HG03196 (cell line): ENCODE measurements at regions not wholly inside any gene's neighbourhood (a gene's known extent, or its start where the extent isn't known, plus 50 kb on each side); places are given as distances from the start of the nearest gene placed in this dataset.
"Not testable (repeated sequence)": the region's sequence is repeated elsewhere in the genome, so short reads cannot be mapped to it uniquely, and the experiment has no call there.

ENCODE experiments used
- ATAC-seq: cut with Tn5 transposase; IDR thresholded peaks from one replicate; pipeline ENCODE4 v1.9.1; 2021; ENCODE audit not compliant: unreplicated experiment

DNA sequence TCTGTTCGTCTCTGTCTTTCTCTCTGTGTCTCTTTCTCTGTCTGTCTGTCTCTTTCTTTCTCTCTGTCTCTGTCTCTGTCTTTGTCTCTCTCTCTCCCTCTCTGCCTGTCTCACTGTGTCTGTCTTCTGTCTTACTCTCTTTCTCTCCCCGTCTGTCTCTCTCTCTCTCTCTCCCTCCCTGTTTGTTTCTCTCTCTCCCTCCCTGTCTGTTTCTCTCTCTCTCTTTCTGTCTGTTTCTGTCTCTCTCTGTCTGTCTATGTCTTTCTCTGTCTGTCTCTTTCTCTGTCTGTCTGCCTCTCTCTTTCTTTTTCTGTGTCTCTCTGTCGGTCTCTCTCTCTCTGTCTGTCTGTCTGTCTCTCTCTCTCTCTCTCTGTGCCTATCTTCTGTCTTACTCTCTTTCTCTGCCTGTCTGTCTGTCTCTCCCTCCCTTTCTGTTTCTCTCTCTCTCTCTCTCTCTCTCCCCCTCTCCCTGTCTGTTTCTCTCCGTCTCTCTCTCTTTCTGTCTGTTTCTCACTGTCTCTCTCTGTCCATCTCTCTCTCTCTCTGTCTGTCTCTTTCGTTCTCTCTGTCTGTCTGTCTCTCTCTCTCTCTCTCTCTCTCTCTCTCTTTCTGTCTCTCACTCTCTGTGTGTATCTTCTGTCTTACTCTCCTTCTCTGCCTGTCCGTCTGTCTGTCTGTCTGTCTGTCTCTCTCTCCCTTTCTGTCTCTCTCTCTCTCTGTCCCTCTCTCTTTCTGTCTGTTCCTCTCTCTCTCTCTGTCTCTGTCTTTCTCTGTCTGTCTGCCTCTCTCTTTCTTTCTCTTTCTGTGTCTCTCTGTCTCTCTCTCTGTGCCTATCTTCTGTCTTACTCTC, 2065.9 kb upstream of the TPTE start:
- ATAC-seq = peak; percentile 64

GRCh38 chr21:8464403-8465152, 2056.8 kb upstream of the TPTE start:
- ATAC-seq = peak; percentile 93

DNA sequence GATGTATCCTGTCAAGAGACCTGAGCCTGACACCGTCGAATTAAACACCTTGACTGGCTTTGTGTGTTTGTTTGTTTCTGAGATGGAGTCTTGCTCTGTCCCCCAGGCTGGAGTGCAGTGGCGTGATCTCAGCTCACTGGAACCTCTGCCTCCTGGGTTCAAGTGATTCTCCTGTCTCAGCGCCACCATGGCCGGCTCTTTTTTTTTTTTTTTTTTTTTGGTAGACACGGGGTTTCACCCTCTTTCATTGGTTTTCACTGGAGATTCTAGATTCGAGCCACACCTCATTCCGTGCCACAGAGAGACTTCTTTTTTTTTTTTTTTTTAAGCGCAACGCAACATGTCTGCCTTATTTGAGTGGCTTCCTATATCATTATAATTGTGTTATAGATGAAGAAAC, 2054.7 kb upstream of the TPTE start:
- ATAC-seq = not testable (repeated sequence)
